ENCODE measurements at regions not wholly inside any gene's neighbourhood (a gene's known extent, or its start where the extent isn't known, plus 50 kb on each side); places are given as distances from the start of the nearest gene placed in this dataset.

- Histone ChIP-seq H3K27me3 (ENCODE audit: insufficient read depth, low read length, poor library complexity, severe bottlenecking) (no peaks in the 10 kb centered on the region), H3K4me2 (ENCODE audit: low read depth, low read length, poor library complexity, severe bottlenecking) (peak overlapping the region; percentile 61), H3K9ac (ENCODE audit: low read depth, low read length, poor library complexity, severe bottlenecking) (peak overlapping the region; percentile 78), H3F3A (ENCODE audit: low read depth) (peaks cover 20% of the 10 kb centered on the region), H3K4me3 (ENCODE audit: low read length, poor library complexity, severe bottlenecking) (peak overlapping the region; percentile 55), H3K36me3 (ENCODE audit: insufficient read depth, low read length) (no peaks in the 10 kb centered on the region), H3K79me2 (ENCODE audit: insufficient read depth, low read length) (no peaks in the 10 kb centered on the region), H2AFZ (ENCODE audit: low read length) (no peak overlapping the region; the same call in 1 of the 2 replicates), H3K4me1 (ENCODE audit: insufficient read depth, low read length, poor library complexity, severe bottlenecking) (peaks cover 62% of the 10 kb centered on the region), H3K9me3 (ENCODE audit: insufficient read depth, low read depth, low read length) (no peaks in the 10 kb centered on the region), H4K20me1 (ENCODE audit: insufficient read depth, low read length, poor library complexity, severe bottlenecking) (no peaks in the 10 kb centered on the region), H3K9me2 (replicated peaks; ENCODE audit: low read depth, low read length) (no peaks in the 10 kb centered on the region)
- TF ChIP-seq CTCF (conservative IDR thresholded peaks at IDR 0.05; ENCODE audit: low read length) (no peak), EZH2phosphoT487 (IDR thresholded peaks at IDR 0.05; ENCODE audit: borderline replicate concordance) (no peak)
Observed at GRCh38 chr4:174420316-174420715, 102.0 kb downstream of the HPGD start.

- Histone ChIP-seq H3K27me3 (ENCODE audit: insufficient read depth, low read length, poor library complexity, severe bottlenecking) (no peaks in the 10 kb centered on the region), H3K4me2 (ENCODE audit: low read depth, low read length, poor library complexity, severe bottlenecking) (peak overlapping the region; percentile 2), H3K4me3 (ENCODE audit: low read length, poor library complexity, severe bottlenecking) (no peak overlapping the region), H3K9me2 (replicated peaks; ENCODE audit: low read depth, low read length) (no peaks in the 10 kb centered on the region), H3K36me3 (ENCODE audit: insufficient read depth, low read length) (no peaks in the 10 kb centered on the region), H2AFZ (ENCODE audit: low read length) (no peak overlapping the region), H3K79me2 (ENCODE audit: insufficient read depth, low read length) (no peaks in the 10 kb centered on the region), H3F3A (ENCODE audit: low read depth) (peaks cover 20% of the 10 kb centered on the region), H3K9me3 (ENCODE audit: insufficient read depth, low read depth, low read length) (no peaks in the 10 kb centered on the region), H3K9ac (ENCODE audit: low read depth, low read length, poor library complexity, severe bottlenecking) (no peak overlapping the region), H4K20me1 (ENCODE audit: insufficient read depth, low read length, poor library complexity, severe bottlenecking) (no peaks in the 10 kb centered on the region), H3K4me1 (ENCODE audit: insufficient read depth, low read length, poor library complexity, severe bottlenecking) (peaks cover 53% of the 10 kb centered on the region)
- no peak for TF ChIP-seq EZH2phosphoT487 (IDR thresholded peaks at IDR 0.05; ENCODE audit: borderline replicate concordance)
- TF ChIP-seq CTCF (conservative IDR thresholded peaks at IDR 0.05; ENCODE audit: low read length), result no peak
Observed at GRCh38 chr4:174418640-174419212, 103.6 kb downstream of the HPGD start.

- Histone ChIP-seq H3K27me3 (ENCODE audit: insufficient read depth, low read length, poor library complexity, severe bottlenecking) (no peaks in the 10 kb centered on the region), H3K4me2 (ENCODE audit: low read depth, low read length, poor library complexity, severe bottlenecking) (no peak overlapping the region), H4K20me1 (ENCODE audit: insufficient read depth, low read length, poor library complexity, severe bottlenecking) (no peaks in the 10 kb centered on the region), H3F3A (ENCODE audit: low read depth) (no peaks in the 10 kb centered on the region), H3K36me3 (ENCODE audit: insufficient read depth, low read length) (no peaks in the 10 kb centered on the region), H3K9ac (ENCODE audit: low read depth, low read length, poor library complexity, severe bottlenecking) (no peak overlapping the region), H3K4me1 (ENCODE audit: insufficient read depth, low read length, poor library complexity, severe bottlenecking) (peaks cover 12% of the 10 kb centered on the region), H3K79me2 (ENCODE audit: insufficient read depth, low read length) (no peaks in the 10 kb centered on the region), H3K4me3 (ENCODE audit: low read length, poor library complexity, severe bottlenecking) (no peak overlapping the region), H3K9me2 (replicated peaks; ENCODE audit: low read depth, low read length) (no peaks in the 10 kb centered on the region), H3K9me3 (ENCODE audit: insufficient read depth, low read depth, low read length) (no peaks in the 10 kb centered on the region), H2AFZ (ENCODE audit: low read length) (peak overlapping the region; percentile 70; the same call in 1 of the 2 replicates)
- TF ChIP-seq CTCF (conservative IDR thresholded peaks at IDR 0.05; ENCODE audit: low read length) (no peak), EZH2phosphoT487 (IDR thresholded peaks at IDR 0.05; ENCODE audit: borderline replicate concordance) (no peak)
Observed at GRCh38 chr4:174408841-174409552, 113.3 kb downstream of the HPGD start.
